HG02885 (cell line): ENCODE measurements at regions not wholly inside any gene's neighbourhood (a gene's known extent, or its start where the extent isn't known, plus 50 kb on each side); places are given as distances from the start of the nearest gene placed in this dataset.

ENCODE experiments used
- ATAC-seq: cut with Tn5 transposase; IDR thresholded peaks from one replicate; pipeline ENCODE4 v1.9.1; 2021; ENCODE audit warnings: mild to moderate bottlenecking; ENCODE audit not compliant: unreplicated experiment, poor library complexity

GRCh38 chr9:78654324-78654723 lies 357.4 kb downstream of the PSAT1 start:
- no peak for ATAC-seq

GRCh38 chr9:78663369-78663768 lies 366.4 kb downstream of the PSAT1 start:
- no peak for ATAC-seq

- ATAC-seq, result no peak
These were observed 367.4 kb downstream of the PSAT1 start for GRCh38 chr9:78664370-78664769.

GRCh38 chr9:78666818-78667414 lies 370.0 kb downstream of the PSAT1 start:
- ATAC-seq, result no peak

GRCh38 chr9:78668148-78668832 lies 371.4 kb downstream of the PSAT1 start:
- ATAC-seq, result no peak

- no peak for ATAC-seq
These were observed 372.7 kb downstream of the PSAT1 start for GRCh38 chr9:78669591-78669990.

GRCh38 chr9:78671785-78672184 lies 374.9 kb downstream of the PSAT1 start:
- ATAC-seq, result no peak

GRCh38 chr9:78674874-78675273 lies 377.9 kb downstream of the PSAT1 start:
- no peak for ATAC-seq

- ATAC-seq, result no peak
These were observed 379.1 kb downstream of the PSAT1 start for GRCh38 chr9:78676009-78676408.

GRCh38 chr9:78676623-78677022 lies 379.7 kb downstream of the PSAT1 start:
- ATAC-seq, result no peak

GRCh38 chr9:78677326-78677725 lies 380.4 kb downstream of the PSAT1 start:
- no peak for ATAC-seq

- no peak for ATAC-seq
These were observed 382.0 kb downstream of the PSAT1 start for GRCh38 chr9:78678877-78679276.

- ATAC-seq, result no peak
These were observed 383.3 kb downstream of the PSAT1 start for GRCh38 chr9:78680196-78680595.

- no peak for ATAC-seq
These were observed 385.3 kb downstream of the PSAT1 start for GRCh38 chr9:78682216-78682615.

- no peak for ATAC-seq
These were observed 388.5 kb downstream of the PSAT1 start for GRCh38 chr9:78685471-78685870.

GRCh38 chr9:78688796-78689195 lies 391.9 kb downstream of the PSAT1 start:
- ATAC-seq, result no peak

GRCh38 chr9:78691542-78691941 lies 394.6 kb downstream of the PSAT1 start:
- no peak for ATAC-seq

GRCh38 chr9:78692871-78693270 lies 395.9 kb downstream of the PSAT1 start:
- no peak for ATAC-seq

- no peak for ATAC-seq
These were observed 398.0 kb downstream of the PSAT1 start for GRCh38 chr9:78694974-78695373.

- no peak for ATAC-seq
These were observed 398.6 kb downstream of the PSAT1 start for GRCh38 chr9:78695519-78695918.

- no peak for ATAC-seq
These were observed 400.7 kb downstream of the PSAT1 start for GRCh38 chr9:78697618-78698017.

GRCh38 chr9:78698371-78698770 lies 401.4 kb downstream of the PSAT1 start:
- ATAC-seq, result no peak
